GM13977 (cell line): ENCODE measurements at regions not wholly inside any gene's neighbourhood (a gene's known extent, or its start where the extent isn't known, plus 50 kb on each side); places are given as distances from the start of the nearest gene placed in this dataset.

Experiments used
- DNase-seq: peaks from one replicate; pipeline ENCODE4 v3.0.0; 2012; ENCODE audit warnings: low spot score
- CTCF ChIP-seq: IDR thresholded peaks from 2 replicates; pipeline ENCODE4 v1.5.1; 2012; ENCODE audit warnings: mild to moderate bottlenecking, control low read depth; ENCODE audit not compliant: insufficient read depth; ENCODE audit errors: extremely low read depth, missing control alignments
- in situ Hi-C: fragments of 300-500 bp; cut with MboI; formaldehyde crosslinking; loops from one replicate; pipeline ENCODE4 v1.12.0; 2022; ENCODE audit warnings: low sequenced_read_pairs, low pct_unique_long_range_greater_than_20kb, mixed read lengths, inconsistent platforms; ENCODE audit not compliant: unreplicated experiment

DNA sequence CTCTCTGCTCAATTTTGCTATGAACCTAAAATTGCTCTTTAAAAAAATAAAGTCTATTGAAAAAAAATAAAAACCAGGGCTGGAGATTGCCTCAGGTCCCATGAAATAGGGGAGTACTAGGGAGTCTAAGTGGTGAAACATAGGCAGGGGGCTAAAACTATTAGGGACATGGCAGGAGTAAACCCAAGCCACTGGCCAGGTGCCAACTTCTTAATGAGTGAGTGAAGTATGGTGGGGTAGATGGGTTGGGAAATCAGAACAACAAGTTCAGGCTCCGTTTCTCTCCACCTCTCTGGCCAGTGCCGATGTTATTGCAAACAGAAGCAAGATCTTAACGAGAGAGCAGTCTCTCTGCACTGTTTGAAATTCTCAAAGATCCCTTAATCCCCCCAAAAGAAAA lies 322.4 kb upstream of the CDH5 start:
- TF ChIP-seq CTCF, result no peak
- no peak for DNase-seq
- in situ Hi-C loops, result no loop called here

- in situ Hi-C loops, result no loop called here
- no peak for DNase-seq
- TF ChIP-seq CTCF, result no peak
These were observed 323.2 kb upstream of the CDH5 start for GRCh38 chr16:66043326-66043725.

GRCh38 chr16:66042341-66042740 lies 324.1 kb upstream of the CDH5 start:
- DNase-seq, result no peak
- TF ChIP-seq CTCF, result no peak
- in situ Hi-C loops, result no loop called here

- no peak for TF ChIP-seq CTCF
- DNase-seq, result no peak
- in situ Hi-C loops, result no loop called here
These were observed 324.6 kb upstream of the CDH5 start for GRCh38 chr16:66041907-66042306.

- in situ Hi-C loops, result no loop called here
- TF ChIP-seq CTCF, result no peak
- DNase-seq, result no peak
These were observed 326.7 kb upstream of the CDH5 start for GRCh38 chr16:66039793-66040192.

- TF ChIP-seq CTCF, result no peak
- DNase-seq, result no peak
- in situ Hi-C loops, result no loop called here
These were observed 329.4 kb upstream of the CDH5 start for GRCh38 chr16:66036793-66037715.
